Activated naive CD8-positive, alpha-beta T cell (primary cell): ENCODE measurements at regions not wholly inside any gene's neighbourhood (a gene's known extent, or its start where the extent isn't known, plus 50 kb on each side); places are given as distances from the start of the nearest gene placed in this dataset.

ENCODE experiments used
- H3K27ac Mint-ChIP-seq: one replicate; pipeline ENCODE4 v1.8.0; 2021; ENCODE audit warnings: mixed read lengths
- H3K27me3 Mint-ChIP-seq: one replicate; pipeline ENCODE4 v1.8.0; 2021; ENCODE audit warnings: mixed read lengths
- H3K36me3 Mint-ChIP-seq: one replicate; pipeline ENCODE4 v1.8.0; 2021; ENCODE audit warnings: mixed read lengths
- H3K4me1 Mint-ChIP-seq: one replicate; pipeline ENCODE4 v1.8.0; 2021; ENCODE audit warnings: low read depth, mixed read lengths
- H3K4me3 Mint-ChIP-seq: one replicate; pipeline ENCODE4 v1.8.0; 2021; ENCODE audit warnings: mild to moderate bottlenecking, mixed read lengths
- H3K9me3 Mint-ChIP-seq: one replicate; pipeline ENCODE4 v1.8.0; 2021; ENCODE audit warnings: low read depth, mixed read lengths

- H3K27me3 Mint-ChIP-seq: no peaks in the 10 kb centered on the region
Observed at GRCh38 chr1:57966751-57967406, 543.0 kb upstream of the DAB1 start.

GRCh38 chr1:57966340-57966739 is 542.5 kb upstream of the DAB1 start:
- Mint-ChIP-seq H3K9me3 (no peaks in the 10 kb centered on the region), H3K36me3 (no peaks in the 10 kb centered on the region), H3K4me1 (no peaks in the 10 kb centered on the region), H3K27me3 (no peaks in the 10 kb centered on the region), H3K4me3 (no peak overlapping the region), H3K27ac (no peak overlapping the region)

More at GRCh38 chr1:57966751-57967406, 543.0 kb upstream of the DAB1 start:
- Mint-ChIP-seq H3K27ac (no peak overlapping the region), H3K4me3 (no peak overlapping the region), H3K36me3 (no peaks in the 10 kb centered on the region), H3K4me1 (no peaks in the 10 kb centered on the region), H3K9me3 (no peaks in the 10 kb centered on the region)

- no peak overlapping the region for H3K4me3 Mint-ChIP-seq
- no peaks in the 10 kb centered on the region for H3K9me3 Mint-ChIP-seq
- no peaks in the 10 kb centered on the region for H3K4me1 Mint-ChIP-seq
- H3K36me3 Mint-ChIP-seq: no peaks in the 10 kb centered on the region
- H3K27ac Mint-ChIP-seq: no peak overlapping the region
- H3K27me3 Mint-ChIP-seq: no peaks in the 10 kb centered on the region
Observed at GRCh38 chr1:57963581-57963980, 539.7 kb upstream of the DAB1 start.

GRCh38 chr1:57959531-57960241 is 535.8 kb upstream of the DAB1 start:
- Mint-ChIP-seq H3K9me3 (no peaks in the 10 kb centered on the region), H3K36me3 (no peaks in the 10 kb centered on the region), H3K27me3 (no peaks in the 10 kb centered on the region), H3K4me3 (no peak overlapping the region), H3K4me1 (no peaks in the 10 kb centered on the region), H3K27ac (no peak overlapping the region)

GRCh38 chr1:57957576-57957975 is 533.7 kb upstream of the DAB1 start:
- Mint-ChIP-seq H3K4me1 (no peaks in the 10 kb centered on the region), H3K9me3 (no peaks in the 10 kb centered on the region), H3K27me3 (peaks cover 4% of the 10 kb centered on the region), H3K4me3 (no peak overlapping the region), H3K36me3 (no peaks in the 10 kb centered on the region), H3K27ac (no peak overlapping the region)

- H3K36me3 Mint-ChIP-seq: no peaks in the 10 kb centered on the region
- no peaks in the 10 kb centered on the region for H3K9me3 Mint-ChIP-seq
- peaks cover 4% of the 10 kb centered on the region for H3K27me3 Mint-ChIP-seq
- no peak overlapping the region for H3K27ac Mint-ChIP-seq
- no peak overlapping the region for H3K4me3 Mint-ChIP-seq
- H3K4me1 Mint-ChIP-seq: no peaks in the 10 kb centered on the region
Observed at GRCh38 chr1:57951390-57951789, 527.5 kb upstream of the DAB1 start.

GRCh38 chr1:57949168-57949567 is 525.3 kb upstream of the DAB1 start:
- Mint-ChIP-seq H3K4me1 (no peaks in the 10 kb centered on the region), H3K27ac (no peak overlapping the region), H3K27me3 (peaks cover 4% of the 10 kb centered on the region), H3K9me3 (no peaks in the 10 kb centered on the region), H3K4me3 (no peak overlapping the region), H3K36me3 (no peaks in the 10 kb centered on the region)

GRCh38 chr1:57947471-57947870 is 523.6 kb upstream of the DAB1 start:
- H3K27ac Mint-ChIP-seq: no peak overlapping the region
- H3K36me3 Mint-ChIP-seq: no peaks in the 10 kb centered on the region
- H3K4me1 Mint-ChIP-seq: no peaks in the 10 kb centered on the region
- no peaks in the 10 kb centered on the region for H3K9me3 Mint-ChIP-seq
- H3K4me3 Mint-ChIP-seq: no peak overlapping the region
- H3K27me3 Mint-ChIP-seq: no peaks in the 10 kb centered on the region

- H3K27ac Mint-ChIP-seq: no peak overlapping the region
- H3K9me3 Mint-ChIP-seq: no peaks in the 10 kb centered on the region
- H3K4me3 Mint-ChIP-seq: no peak overlapping the region
- H3K27me3 Mint-ChIP-seq: peaks cover 2% of the 10 kb centered on the region
- no peaks in the 10 kb centered on the region for H3K4me1 Mint-ChIP-seq
- H3K36me3 Mint-ChIP-seq: no peaks in the 10 kb centered on the region
Observed at GRCh38 chr1:57945045-57945444, 521.2 kb upstream of the DAB1 start.

GRCh38 chr1:57943365-57943764 is 519.5 kb upstream of the DAB1 start:
- H3K9me3 Mint-ChIP-seq: no peaks in the 10 kb centered on the region
- H3K4me3 Mint-ChIP-seq: no peak overlapping the region
- H3K27ac Mint-ChIP-seq: no peak overlapping the region
- H3K4me1 Mint-ChIP-seq: no peaks in the 10 kb centered on the region
- no peaks in the 10 kb centered on the region for H3K36me3 Mint-ChIP-seq
- peaks cover 3% of the 10 kb centered on the region for H3K27me3 Mint-ChIP-seq

GRCh38 chr1:57934745-57935144 is 510.9 kb upstream of the DAB1 start:
- Mint-ChIP-seq H3K36me3 (no peaks in the 10 kb centered on the region), H3K9me3 (no peaks in the 10 kb centered on the region), H3K27me3 (peaks cover 1% of the 10 kb centered on the region), H3K4me1 (no peaks in the 10 kb centered on the region), H3K4me3 (no peak overlapping the region), H3K27ac (no peak overlapping the region)

- peaks cover 3% of the 10 kb centered on the region for H3K27me3 Mint-ChIP-seq
- H3K9me3 Mint-ChIP-seq: no peaks in the 10 kb centered on the region
- no peaks in the 10 kb centered on the region for H3K36me3 Mint-ChIP-seq
- H3K27ac Mint-ChIP-seq: no peak overlapping the region
- no peak overlapping the region for H3K4me3 Mint-ChIP-seq
- no peaks in the 10 kb centered on the region for H3K4me1 Mint-ChIP-seq
Observed at GRCh38 chr1:57927003-57927402, 503.1 kb upstream of the DAB1 start.

- no peak overlapping the region for H3K27ac Mint-ChIP-seq
- H3K36me3 Mint-ChIP-seq: no peaks in the 10 kb centered on the region
- no peak overlapping the region for H3K4me3 Mint-ChIP-seq
- H3K4me1 Mint-ChIP-seq: no peaks in the 10 kb centered on the region
- H3K9me3 Mint-ChIP-seq: no peaks in the 10 kb centered on the region
- H3K27me3 Mint-ChIP-seq: peaks cover 6% of the 10 kb centered on the region
Observed at GRCh38 chr1:57926025-57926552, 502.2 kb upstream of the DAB1 start.

GRCh38 chr1:57925226-57925625 is 501.4 kb upstream of the DAB1 start:
- H3K27ac Mint-ChIP-seq: no peak overlapping the region
- no peaks in the 10 kb centered on the region for H3K9me3 Mint-ChIP-seq
- no peak overlapping the region for H3K4me3 Mint-ChIP-seq
- peaks cover 6% of the 10 kb centered on the region for H3K27me3 Mint-ChIP-seq
- H3K36me3 Mint-ChIP-seq: no peaks in the 10 kb centered on the region
- no peaks in the 10 kb centered on the region for H3K4me1 Mint-ChIP-seq

GRCh38 chr1:57922130-57922529 is 498.3 kb upstream of the DAB1 start:
- Mint-ChIP-seq H3K27me3 (peaks cover 6% of the 10 kb centered on the region), H3K27ac (no peak overlapping the region), H3K9me3 (no peaks in the 10 kb centered on the region), H3K4me3 (no peak overlapping the region), H3K36me3 (no peaks in the 10 kb centered on the region), H3K4me1 (no peaks in the 10 kb centered on the region)

GRCh38 chr1:57916041-57916440 is 492.2 kb upstream of the DAB1 start:
- no peaks in the 10 kb centered on the region for H3K9me3 Mint-ChIP-seq
- H3K27ac Mint-ChIP-seq: no peak overlapping the region
- no peaks in the 10 kb centered on the region for H3K36me3 Mint-ChIP-seq
- H3K4me3 Mint-ChIP-seq: no peak overlapping the region
- no peaks in the 10 kb centered on the region for H3K4me1 Mint-ChIP-seq
- no peaks in the 10 kb centered on the region for H3K27me3 Mint-ChIP-seq
